GM13977 (cell line): ENCODE measurements at regions not wholly inside any gene's neighbourhood (a gene's known extent, or its start where the extent isn't known, plus 50 kb on each side); places are given as distances from the start of the nearest gene placed in this dataset.

ENCODE experiments used
- DNase-seq: peaks from one replicate; pipeline ENCODE4 v3.0.0; 2012; ENCODE audit warnings: low spot score
- in situ Hi-C: fragments of 300-500 bp; cut with MboI; formaldehyde crosslinking; loops from one replicate; pipeline ENCODE4 v1.12.0; 2022; ENCODE audit warnings: low sequenced_read_pairs, low pct_unique_long_range_greater_than_20kb, mixed read lengths, inconsistent platforms; ENCODE audit not compliant: unreplicated experiment
- TF ChIP-seq, protein P1 (sequence below): IDR thresholded peaks from 2 replicates; pipeline ENCODE4 v1.5.1; 2012; ENCODE audit warnings: mild to moderate bottlenecking, control low read depth; ENCODE audit not compliant: insufficient read depth; ENCODE audit errors: extremely low read depth, missing control alignments

DNA sequence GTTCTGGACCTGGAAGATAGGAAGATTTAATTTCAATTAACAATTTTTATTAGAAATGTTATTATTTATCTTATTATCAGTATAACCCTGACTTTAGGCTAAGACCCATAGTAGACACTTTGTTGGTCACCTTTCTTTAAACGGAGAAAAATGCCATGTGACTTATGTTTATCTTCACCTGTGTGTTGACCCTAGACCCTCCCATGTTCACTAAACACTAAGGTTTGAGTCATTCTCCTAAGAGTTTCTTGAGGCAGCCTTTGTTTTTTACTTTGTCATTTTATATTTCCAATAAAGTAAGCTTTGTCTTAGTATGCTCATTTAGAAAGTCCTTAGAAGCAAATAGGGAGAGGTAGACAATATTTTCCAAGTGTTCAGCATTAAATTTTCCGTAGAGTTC is 771.7 kb downstream of the METTL15 start:
- in situ Hi-C loops, result no loop called here
- TF ChIP-seq, protein P1, sequence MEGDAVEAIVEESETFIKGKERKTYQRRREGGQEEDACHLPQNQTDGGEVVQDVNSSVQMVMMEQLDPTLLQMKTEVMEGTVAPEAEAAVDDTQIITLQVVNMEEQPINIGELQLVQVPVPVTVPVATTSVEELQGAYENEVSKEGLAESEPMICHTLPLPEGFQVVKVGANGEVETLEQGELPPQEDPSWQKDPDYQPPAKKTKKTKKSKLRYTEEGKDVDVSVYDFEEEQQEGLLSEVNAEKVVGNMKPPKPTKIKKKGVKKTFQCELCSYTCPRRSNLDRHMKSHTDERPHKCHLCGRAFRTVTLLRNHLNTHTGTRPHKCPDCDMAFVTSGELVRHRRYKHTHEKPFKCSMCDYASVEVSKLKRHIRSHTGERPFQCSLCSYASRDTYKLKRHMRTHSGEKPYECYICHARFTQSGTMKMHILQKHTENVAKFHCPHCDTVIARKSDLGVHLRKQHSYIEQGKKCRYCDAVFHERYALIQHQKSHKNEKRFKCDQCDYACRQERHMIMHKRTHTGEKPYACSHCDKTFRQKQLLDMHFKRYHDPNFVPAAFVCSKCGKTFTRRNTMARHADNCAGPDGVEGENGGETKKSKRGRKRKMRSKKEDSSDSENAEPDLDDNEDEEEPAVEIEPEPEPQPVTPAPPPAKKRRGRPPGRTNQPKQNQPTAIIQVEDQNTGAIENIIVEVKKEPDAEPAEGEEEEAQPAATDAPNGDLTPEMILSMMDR, result no peak
- DNase-seq, result no peak

DNA sequence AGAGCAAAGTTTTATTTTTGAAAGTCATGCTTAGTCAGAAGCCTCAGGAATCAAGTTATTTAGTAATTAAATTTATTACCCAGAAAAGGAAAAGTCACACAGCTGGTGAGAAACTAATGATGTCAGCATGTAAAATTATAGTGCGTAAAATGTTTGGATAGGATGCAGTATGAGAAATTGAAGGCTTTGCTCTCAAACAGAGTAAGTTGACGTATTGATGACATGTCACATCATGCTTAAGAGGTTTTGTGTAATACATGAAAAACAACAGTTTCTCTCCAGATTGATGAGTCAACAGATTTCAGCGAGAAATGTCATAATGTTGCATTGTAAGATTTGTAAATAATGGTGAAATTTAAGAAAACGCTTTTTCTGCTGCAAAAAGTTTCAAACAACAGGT is 769.8 kb downstream of the METTL15 start:
- in situ Hi-C loops, result no loop called here
- no peak for DNase-seq
- TF ChIP-seq, protein P1, result no peak

DNA sequence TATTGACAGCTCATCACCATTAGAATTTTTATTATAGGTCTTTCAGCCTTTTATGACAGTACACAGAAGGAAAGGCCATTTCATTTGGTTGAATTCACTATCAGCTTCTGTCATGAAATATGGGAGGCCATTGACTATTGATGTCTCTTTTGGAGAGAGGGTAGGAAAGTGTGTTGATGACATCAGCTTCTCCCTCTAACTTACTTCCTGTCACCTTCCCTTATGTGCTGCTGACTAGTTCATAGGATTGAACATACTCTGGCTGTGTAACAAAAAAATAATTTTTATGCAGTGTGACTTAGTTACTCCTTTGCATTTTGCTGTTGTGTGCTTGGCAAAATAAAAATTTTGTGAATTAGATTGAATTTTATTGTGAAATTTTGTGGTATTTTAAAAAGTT is 769.2 kb downstream of the METTL15 start:
- TF ChIP-seq, protein P1, result no peak
- DNase-seq, result no peak
- in situ Hi-C loops, result no loop called here

DNA sequence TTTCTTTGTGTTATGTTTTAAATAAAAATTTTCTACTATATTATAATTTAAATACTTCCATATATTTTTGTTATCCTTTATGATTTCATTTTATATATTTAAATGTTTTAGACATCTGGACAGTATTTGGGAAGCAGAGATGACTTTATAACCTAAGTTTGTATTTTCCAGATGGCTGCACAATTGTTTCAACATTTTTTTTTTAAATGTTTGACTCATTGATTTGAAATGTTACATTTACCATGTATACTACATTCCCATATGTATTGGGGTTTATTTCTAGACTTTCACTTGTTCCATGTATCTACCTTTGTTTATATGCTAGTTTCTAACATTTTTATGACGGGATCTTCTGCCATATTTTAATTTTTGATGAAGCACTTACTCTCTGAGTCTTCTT is 766.5 kb downstream of the METTL15 start:
- in situ Hi-C loops, result no loop called here
- TF ChIP-seq, protein P1, result no peak
- DNase-seq, result no peak

DNA sequence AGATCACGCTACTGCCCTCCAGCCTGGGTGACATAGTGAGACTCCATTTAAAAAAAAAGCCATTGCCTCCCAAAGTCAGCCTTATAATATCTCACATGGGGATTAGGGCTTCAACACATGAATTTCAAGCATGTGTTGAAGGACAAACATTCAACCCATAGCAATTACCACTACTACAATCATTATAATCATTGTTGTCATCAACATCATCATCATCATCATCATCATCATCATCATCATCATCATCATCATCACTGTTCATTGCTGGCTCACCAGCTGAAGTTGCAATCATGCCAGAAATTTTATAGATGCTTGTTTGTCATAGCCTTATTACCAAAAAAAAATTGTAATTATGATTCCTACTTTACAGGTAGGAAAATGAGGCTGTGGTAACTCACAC is 762.9 kb downstream of the METTL15 start:
- in situ Hi-C loops, result no loop called here
- no peak for DNase-seq
- TF ChIP-seq, protein P1, result no peak

DNA sequence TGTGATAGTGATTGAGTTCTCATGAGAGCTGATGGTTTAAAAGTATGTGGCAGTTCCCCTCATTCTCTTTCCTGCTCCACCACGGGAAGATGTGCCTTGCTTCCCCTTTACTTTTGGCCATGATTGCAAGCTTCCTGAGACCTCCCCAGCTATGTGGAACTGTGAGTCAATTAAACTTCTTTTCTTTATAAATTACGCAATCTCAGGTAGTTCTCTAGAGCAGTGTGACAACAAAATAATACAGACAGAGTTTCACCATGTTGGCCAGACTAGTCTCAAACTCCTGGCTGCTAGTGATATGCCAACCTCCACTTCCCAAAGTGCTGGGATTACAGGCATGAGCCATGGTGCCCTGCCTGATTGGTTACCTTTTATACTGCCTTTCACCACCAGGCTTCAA is 755.2 kb downstream of the METTL15 start:
- no peak for DNase-seq
- in situ Hi-C loops, result no loop called here
- TF ChIP-seq, protein P1, result no peak

DNA sequence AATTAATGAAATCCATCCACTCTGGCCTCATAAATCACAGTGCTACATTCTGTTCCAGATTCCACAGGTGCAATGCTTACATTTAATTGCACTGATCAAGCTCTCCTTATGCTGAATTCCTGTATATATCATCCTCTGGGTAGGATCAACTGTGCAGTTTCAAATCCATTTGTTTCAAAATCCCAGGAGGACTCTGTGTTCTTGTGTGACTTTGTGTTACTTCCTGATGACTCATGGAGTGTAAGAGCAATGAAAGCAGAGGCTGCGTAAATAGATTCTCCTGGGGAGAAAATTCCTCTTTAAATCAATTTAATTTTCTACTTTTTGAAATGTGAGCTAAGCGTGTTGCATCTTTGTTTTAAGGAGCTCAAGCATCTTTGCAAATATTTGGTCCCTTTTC is 752.7 kb downstream of the METTL15 start:
- TF ChIP-seq, protein P1, result no peak
- no peak for DNase-seq
- in situ Hi-C loops, result no loop called here
